AG04449 (cell line): ENCODE measurements at regions not wholly inside any gene's neighbourhood (a gene's known extent, or its start where the extent isn't known, plus 50 kb on each side); places are given as distances from the start of the nearest gene placed in this dataset.

Source experiments
- CTCF ChIA-PET: fragments of 350-600 bp; formaldehyde crosslinking; extraction: SDS; loops from one replicate; lab custom pipeline; 2021; ENCODE audit warnings: antibody characterized with exemption; lab: Yijun Ruan, JAX
- POLR2A ChIA-PET: fragments of 400-600, 350-600 bp; formaldehyde crosslinking; extraction: SDS; loops from one replicate; lab custom pipeline; 2020; ENCODE audit warnings: antibody characterized with exemption, inconsistent platforms; lab: Yijun Ruan, JAX
- DNase-seq: peaks from one replicate; pipeline ENCODE4 v3.0.0-alpha.2; 2010; ENCODE audit warnings: low read depth, low spot score
- H3K4me3 ChIP-seq: 2 replicates; pipeline ENCODE4 v1.5.1; 2011; ENCODE audit warnings: low read depth, mild to moderate bottlenecking, control low read depth, low read length
- CTCF ChIP-seq: IDR thresholded peaks from one replicate; pipeline ENCODE4 v1.5.1; 2011; ENCODE audit warnings: mild to moderate bottlenecking, moderate library complexity, low read length, control low read depth, inconsistent platforms; ENCODE audit not compliant: insufficient read depth; ENCODE audit errors: missing control alignments

GRCh38 chr3:87509401-87509800 lies 233.0 kb upstream of the POU1F1 start:
- ChIA-PET POLR2A (no interaction called here), CTCF (no interaction called here)
- H3K4me3 ChIP-seq: no peak overlapping the region
- DNase-seq: no peak
- TF ChIP-seq CTCF: no peak

- ChIA-PET CTCF (interaction anchor here (4.1 kb wide), 1 partner anchor 158 kb away, joined by 26 read pairs; no protein-coding TSS in a partner anchor), POLR2A (no interaction called here)
- no peak for TF ChIP-seq CTCF
- DNase-seq: no peak
- H3K4me3 ChIP-seq: no peak overlapping the region
Measured at GRCh38 chr3:87508921-87509320, 232.5 kb upstream of the POU1F1 start.

- DNase-seq: no peak
- CTCF ChIA-PET: interaction anchor here (2.0 to 4.1 kb wide), 2 partner anchors 157 to 210 kb away, joined by 8 to 26 read pairs; no protein-coding TSS in a partner anchor
- no peak overlapping the region for H3K4me3 ChIP-seq
- POLR2A ChIA-PET: no interaction called here
- TF ChIP-seq CTCF: no peak
Measured at GRCh38 chr3:87507753-87508152, 231.4 kb upstream of the POU1F1 start.

- ChIA-PET CTCF (interaction anchor here (0.8 to 7.6 kb wide), 18 partner anchors 9 to 501 kb away, joined by 3 to 257 read pairs (median 6); no protein-coding TSS in a partner anchor), POLR2A (no interaction called here)
- peak; percentile 50 for DNase-seq
- H3K4me3 ChIP-seq: no peak overlapping the region
- peak; percentile 59 for TF ChIP-seq CTCF
Measured at GRCh38 chr3:87503900-87504498, 227.6 kb upstream of the POU1F1 start.

GRCh38 chr3:87501076-87501475 lies 224.7 kb upstream of the POU1F1 start:
- H3K4me3 ChIP-seq: no peak overlapping the region
- CTCF ChIA-PET: interaction anchor here (0.8 to 7.6 kb wide), 6 partner anchors 144 to 679 kb away, joined by 3 to 257 read pairs (median 31); no protein-coding TSS in a partner anchor
- TF ChIP-seq CTCF: no peak
- POLR2A ChIA-PET: no interaction called here
- DNase-seq: no peak

- H3K4me3 ChIP-seq: no peak overlapping the region
- no peak for TF ChIP-seq CTCF
- ChIA-PET POLR2A (no interaction called here), CTCF (interaction anchor here (1.1 to 7.6 kb wide), 2 partner anchors 149 to 200 kb away, joined by 4 to 257 read pairs; no protein-coding TSS in a partner anchor)
- no peak for DNase-seq
Measured at GRCh38 chr3:87498358-87499080, 222.1 kb upstream of the POU1F1 start.
